VCaP (cell line): ENCODE measurements at regions not wholly inside any gene's neighbourhood (a gene's known extent, or its start where the extent isn't known, plus 50 kb on each side); places are given as distances from the start of the nearest gene placed in this dataset.
"Not testable (repeated sequence)": the region's sequence is repeated elsewhere in the genome, so short reads cannot be mapped to it uniquely, and the experiment has no call there.

ENCODE experiments used
- H3K27ac ChIP-seq: fragments of 450-650 bp; 2 replicates; pipeline ENCODE4 v1.5.1; 2017
- CTCF ChIP-seq: fragments of 450-650 bp; conservative IDR thresholded peaks from 2 replicates; pipeline ENCODE4 v1.5.1; 2017; ENCODE audit warnings: mild to moderate bottlenecking, moderate library complexity

GRCh38 chr5:51625224-51625968 lies 242.1 kb downstream of the ISL1 start:
- TF ChIP-seq CTCF = no peak
- no peak overlapping the region for H3K27ac ChIP-seq

DNA sequence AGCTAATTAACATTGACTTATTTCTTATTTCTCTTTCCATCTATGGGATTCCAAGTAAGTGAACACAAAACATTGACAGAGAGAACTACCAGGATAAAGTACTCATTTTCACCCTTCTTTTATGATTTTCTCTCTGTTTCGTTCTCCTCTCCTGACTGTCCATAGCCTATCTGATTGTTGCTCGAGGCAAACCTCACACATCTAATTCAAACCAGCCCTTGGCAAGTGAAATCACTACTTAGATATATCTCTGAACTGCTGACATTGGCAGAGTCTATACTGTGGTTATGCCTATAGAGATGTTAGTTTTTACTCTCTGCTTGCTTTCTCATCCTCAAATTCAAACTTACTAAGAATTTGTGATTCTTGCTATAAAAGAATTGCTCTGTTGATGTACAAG lies 248.8 kb downstream of the ISL1 start:
- H3K27ac ChIP-seq = no peak overlapping the region

DNA sequence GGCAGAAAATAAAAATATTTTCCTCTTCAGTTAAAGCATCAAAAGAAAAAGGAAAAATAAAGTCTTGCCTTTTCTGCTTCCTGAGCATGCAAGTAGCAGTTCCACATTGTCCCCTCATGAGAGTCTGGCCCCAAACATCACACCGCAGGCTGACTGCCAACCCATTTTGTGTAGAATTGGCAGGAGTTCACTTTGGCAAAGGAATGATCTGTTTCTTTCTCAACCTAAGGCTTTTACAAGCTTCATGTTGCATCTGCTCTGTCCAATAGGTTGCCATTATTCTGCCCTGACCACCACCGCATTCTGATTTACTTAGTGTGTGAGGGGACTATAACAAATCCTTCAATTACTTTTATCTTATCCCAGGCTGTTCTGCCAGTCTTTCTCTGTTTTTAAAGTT lies 249.5 kb downstream of the ISL1 start:
- no peak for TF ChIP-seq CTCF
- H3K27ac ChIP-seq = no peak overlapping the region

More for the DNA sequence above, 248.8 kb downstream of the ISL1 start:
- TF ChIP-seq CTCF = no peak

DNA sequence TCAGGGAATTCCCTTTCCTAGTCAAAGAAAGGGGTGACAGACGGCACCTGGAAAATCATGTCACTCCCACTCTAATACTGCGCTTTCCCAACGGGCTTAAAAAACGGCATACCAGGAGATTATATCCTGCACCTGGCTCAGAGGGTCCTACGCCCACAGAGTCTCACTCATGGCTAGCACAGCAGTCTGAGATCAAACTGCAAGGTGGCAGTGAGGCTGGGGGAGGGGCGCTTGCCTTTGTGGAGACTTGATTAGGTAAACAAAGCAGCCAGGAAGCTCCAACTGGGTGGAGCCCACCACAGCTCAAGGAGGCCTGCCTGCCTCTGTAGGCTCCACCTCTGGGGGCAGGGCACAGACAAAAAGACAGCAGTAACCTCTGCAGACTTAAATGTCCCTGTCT lies 253.7 kb downstream of the ISL1 start:
- H3K27ac ChIP-seq = not testable (repeated sequence)

DNA sequence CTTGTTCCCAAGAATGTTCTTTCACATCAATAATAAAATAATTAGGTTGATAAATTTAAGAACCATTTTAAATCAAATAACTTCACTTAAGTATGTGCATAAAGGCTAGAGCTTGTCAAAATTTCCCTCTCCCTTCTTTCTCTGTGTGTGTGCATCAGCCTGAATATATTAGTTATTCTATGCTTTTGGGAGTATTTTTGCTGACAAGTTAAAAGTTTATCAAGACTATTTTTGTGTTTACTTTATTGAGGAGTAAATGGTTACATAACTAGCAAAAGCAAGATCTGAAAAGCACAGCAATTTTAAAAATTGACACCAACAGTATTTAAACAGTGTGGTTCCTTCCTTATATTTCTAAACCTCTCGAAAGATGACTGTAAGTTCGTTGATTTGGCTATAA lies 261.7 kb downstream of the ISL1 start:
- TF ChIP-seq CTCF = no peak
- no peak overlapping the region for H3K27ac ChIP-seq

GRCh38 chr5:51646482-51646881 lies 263.2 kb downstream of the ISL1 start:
- no peak overlapping the region for H3K27ac ChIP-seq

GRCh38 chr5:51650824-51651223 lies 267.6 kb downstream of the ISL1 start:
- H3K27ac ChIP-seq = no peak overlapping the region
- no peak for TF ChIP-seq CTCF

More at GRCh38 chr5:51646482-51646881, 263.2 kb downstream of the ISL1 start:
- no peak for TF ChIP-seq CTCF

- no peak overlapping the region for H3K27ac ChIP-seq
- TF ChIP-seq CTCF = no peak
These were observed 268.2 kb downstream of the ISL1 start for GRCh38 chr5:51651476-51651875.
